GM20000 (cell line): ENCODE measurements at regions not wholly inside any gene's neighbourhood (a gene's known extent, or its start where the extent isn't known, plus 50 kb on each side); places are given as distances from the start of the nearest gene placed in this dataset.
"Not testable (repeated sequence)": the region's sequence is repeated elsewhere in the genome, so short reads cannot be mapped to it uniquely, and the experiment has no call there.

Experiments used
- DNase-seq: peaks from one replicate; pipeline ENCODE4 v3.0.0; 2012; ENCODE audit warnings: low spot score
- TF ChIP-seq, protein P1 (sequence below): IDR thresholded peaks from 2 replicates; pipeline ENCODE4 v1.5.1; 2012; ENCODE audit warnings: mild to moderate bottlenecking, control low read depth; ENCODE audit errors: extremely low read depth, missing control alignments

GRCh38 chr14:56422221-56422620 is 157.4 kb upstream of the TMEM260 start:
- TF ChIP-seq, protein P1, sequence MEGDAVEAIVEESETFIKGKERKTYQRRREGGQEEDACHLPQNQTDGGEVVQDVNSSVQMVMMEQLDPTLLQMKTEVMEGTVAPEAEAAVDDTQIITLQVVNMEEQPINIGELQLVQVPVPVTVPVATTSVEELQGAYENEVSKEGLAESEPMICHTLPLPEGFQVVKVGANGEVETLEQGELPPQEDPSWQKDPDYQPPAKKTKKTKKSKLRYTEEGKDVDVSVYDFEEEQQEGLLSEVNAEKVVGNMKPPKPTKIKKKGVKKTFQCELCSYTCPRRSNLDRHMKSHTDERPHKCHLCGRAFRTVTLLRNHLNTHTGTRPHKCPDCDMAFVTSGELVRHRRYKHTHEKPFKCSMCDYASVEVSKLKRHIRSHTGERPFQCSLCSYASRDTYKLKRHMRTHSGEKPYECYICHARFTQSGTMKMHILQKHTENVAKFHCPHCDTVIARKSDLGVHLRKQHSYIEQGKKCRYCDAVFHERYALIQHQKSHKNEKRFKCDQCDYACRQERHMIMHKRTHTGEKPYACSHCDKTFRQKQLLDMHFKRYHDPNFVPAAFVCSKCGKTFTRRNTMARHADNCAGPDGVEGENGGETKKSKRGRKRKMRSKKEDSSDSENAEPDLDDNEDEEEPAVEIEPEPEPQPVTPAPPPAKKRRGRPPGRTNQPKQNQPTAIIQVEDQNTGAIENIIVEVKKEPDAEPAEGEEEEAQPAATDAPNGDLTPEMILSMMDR = no peak
- DNase-seq = no peak

DNA sequence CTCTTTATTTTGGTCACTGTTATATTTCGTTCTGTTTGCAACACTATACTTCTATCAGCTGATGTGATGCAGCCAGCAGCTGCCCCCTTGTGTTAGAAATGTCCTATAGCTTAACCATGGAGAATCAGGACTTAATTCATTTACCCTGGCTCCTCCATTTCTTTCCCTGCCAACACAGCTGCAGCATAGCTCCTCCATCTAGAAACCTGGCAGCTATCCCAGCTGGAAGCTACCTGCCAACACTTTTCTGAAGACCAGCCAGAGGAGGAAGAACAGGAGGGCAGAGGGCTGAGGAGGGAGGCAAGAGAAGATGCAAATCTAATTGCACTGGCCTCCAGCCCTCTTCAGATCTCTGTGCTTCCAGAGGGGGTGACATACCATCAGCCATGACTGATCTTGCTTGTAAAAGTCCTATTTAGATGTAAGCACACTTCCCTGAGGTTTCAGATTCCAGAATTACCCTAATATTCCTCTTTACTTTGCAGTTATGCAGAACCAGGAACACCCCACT is 156.8 kb upstream of the TMEM260 start:
- TF ChIP-seq, protein P1 = peak; percentile 41
- DNase-seq = peak; percentile 39

DNA sequence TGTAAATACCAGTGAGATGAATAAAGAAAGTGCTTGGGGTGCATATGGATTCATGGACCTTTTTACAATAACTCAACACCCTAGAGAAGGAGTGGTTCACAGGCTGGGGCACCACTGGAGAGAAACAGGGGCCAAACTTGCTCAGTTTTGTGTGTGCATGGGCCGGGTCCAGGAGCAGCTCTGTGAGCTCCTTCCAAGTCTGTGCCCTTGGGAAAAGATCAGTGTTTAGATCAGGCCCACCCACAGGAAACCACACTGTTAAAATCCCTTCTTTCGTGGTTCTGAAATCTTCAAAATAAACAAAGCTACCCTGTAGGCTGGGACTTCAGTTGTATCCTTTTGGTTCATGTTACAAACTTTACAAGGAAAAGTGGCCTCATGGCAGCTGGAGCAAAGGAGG is 156.1 kb upstream of the TMEM260 start:
- DNase-seq = no peak
- TF ChIP-seq, protein P1 = no peak

- no peak for DNase-seq
- TF ChIP-seq, protein P1 = no peak
These were observed 148.6 kb upstream of the TMEM260 start for GRCh38 chr14:56431013-56431412.

DNA sequence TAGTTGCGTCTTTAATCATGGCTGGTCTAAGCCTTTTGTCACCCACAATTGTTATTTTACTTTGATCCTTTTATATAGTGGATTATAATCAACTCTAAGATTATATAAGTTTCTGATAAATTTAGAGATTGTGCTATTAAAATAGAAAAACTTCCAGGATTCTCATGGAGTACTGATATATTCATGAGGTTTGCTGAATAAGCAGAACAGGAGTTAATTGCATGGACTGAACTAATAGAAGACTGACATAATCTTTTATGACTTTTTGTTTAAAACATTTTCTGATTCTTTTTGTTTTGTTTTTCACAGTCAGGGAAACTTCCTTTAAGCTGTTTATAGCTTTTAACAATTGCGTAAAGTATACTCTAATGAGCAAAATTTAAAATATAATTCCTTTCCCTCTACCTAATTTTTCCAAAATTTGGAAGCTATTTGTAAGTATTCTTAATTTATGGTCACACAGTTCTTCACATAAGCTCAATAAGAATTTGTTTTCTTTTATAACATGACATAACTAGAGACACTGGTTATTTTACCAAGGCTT is 129.9 kb upstream of the TMEM260 start:
- TF ChIP-seq, protein P1 = no peak

GRCh38 chr14:56452940-56453339 is 126.7 kb upstream of the TMEM260 start:
- TF ChIP-seq, protein P1 = no peak
- no peak for DNase-seq

More for the DNA sequence above, 129.9 kb upstream of the TMEM260 start:
- no peak for DNase-seq

DNA sequence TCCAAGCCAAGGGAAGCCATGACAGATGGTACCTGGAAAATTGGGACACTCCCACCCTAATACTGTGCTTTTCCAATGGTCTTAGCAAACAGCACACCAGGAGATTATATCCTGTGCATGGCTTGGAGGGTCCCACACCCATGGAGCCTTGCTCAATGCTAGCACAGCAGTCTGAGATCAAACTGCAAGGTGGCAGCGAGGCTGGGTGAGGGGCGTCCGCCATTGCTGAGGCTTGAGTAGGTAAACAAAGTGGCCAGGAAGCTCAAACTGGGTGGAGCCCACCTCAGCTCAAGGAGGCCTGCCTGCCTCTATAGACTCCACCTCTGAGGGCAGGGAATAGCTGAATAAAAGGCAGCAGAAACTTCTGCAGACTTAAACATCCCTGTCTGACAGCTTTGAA is 124.9 kb upstream of the TMEM260 start:
- not testable (repeated sequence) for DNase-seq

GRCh38 chr14:56460469-56460868 is 119.1 kb upstream of the TMEM260 start:
- no peak for DNase-seq
- TF ChIP-seq, protein P1 = no peak
